Fibroblast of lung (primary cell): ENCODE measurements at regions not wholly inside any gene's neighbourhood (a gene's known extent, or its start where the extent isn't known, plus 50 kb on each side); places are given as distances from the start of the nearest gene placed in this dataset.

Experiments used
- DNase-seq, 2 donors: peaks; one replicate each; pipeline versions ENCODE4 v3.0.0 to v3.0.0-alpha.2; 2010; ENCODE audit warnings: low read depth in 2 of 2
- H2AFZ ChIP-seq: 2 replicates; pipeline ENCODE4 v1.5.1; 2012; ENCODE audit warnings: low read length, control low read depth, inconsistent platforms
- H3K27ac ChIP-seq: 2 replicates; pipeline ENCODE4 v1.5.1; 2011; ENCODE audit warnings: low read length, control low read depth; ENCODE audit not compliant: insufficient read depth
- H3K27me3 ChIP-seq: 2 replicates; pipeline ENCODE4 v1.5.1; 2011; ENCODE audit warnings: mild to moderate bottlenecking, low read length; ENCODE audit not compliant: control insufficient read depth, insufficient read depth
- H3K36me3 ChIP-seq: 2 replicates; pipeline ENCODE4 v1.5.1; 2011; ENCODE audit warnings: low read length; ENCODE audit not compliant: control insufficient read depth, insufficient read depth
- H3K4me1 ChIP-seq: 2 replicates; pipeline ENCODE4 v1.5.1; 2011; ENCODE audit warnings: low read length; ENCODE audit not compliant: control insufficient read depth, insufficient read depth; ENCODE audit errors: extremely low read depth
- H3K4me2 ChIP-seq: 2 replicates; pipeline ENCODE4 v1.5.1; 2011; ENCODE audit warnings: low read length, control low read depth; ENCODE audit not compliant: insufficient read depth; ENCODE audit errors: extremely low read depth
- H3K4me3 ChIP-seq, 4 experiments: fragments of 200-600 bp in 1 of 4; sonication (generic) in 1 of 4; replicated peaks in 1 of 4; 2 replicates each; pipeline ENCODE4 v1.5.1; 2011 to 2016; ENCODE audit warnings: low read length in 4 of 4, low read depth in 3 of 4, mild to moderate bottlenecking in 3 of 4, control low read depth in 2 of 4, inconsistent platforms in 1 of 4, mixed read lengths in 1 of 4; ENCODE audit not compliant: insufficient read depth in 1 of 4; ENCODE audit errors: control extremely low read depth in 1 of 4
- H3K79me2 ChIP-seq: 2 replicates; pipeline ENCODE4 v1.5.1; 2012; ENCODE audit warnings: mild to moderate bottlenecking, low read length, inconsistent platforms; ENCODE audit not compliant: control insufficient read depth, insufficient read depth
- H3K9ac ChIP-seq: 2 replicates; pipeline ENCODE4 v1.5.1; 2011; ENCODE audit warnings: mild to moderate bottlenecking, low read length, control low read depth; ENCODE audit not compliant: insufficient read depth
- H3K9me3 ChIP-seq: 2 replicates; pipeline ENCODE4 v1.5.1; 2012; ENCODE audit warnings: low read depth, low read length; ENCODE audit not compliant: control insufficient read depth, insufficient read depth
- H4K20me1 ChIP-seq: 2 replicates; pipeline ENCODE4 v1.5.1; 2011; ENCODE audit warnings: low read length; ENCODE audit not compliant: control insufficient read depth, insufficient read depth; ENCODE audit errors: extremely low read depth
- CTCF ChIP-seq, 2 donors: IDR thresholded peaks in 1 of 2; conservative IDR thresholded peaks in 1 of 2; 1 replicate in 1 of 2; 2 replicates in 1 of 2; pipeline ENCODE4 v1.5.1; 2011 to 2012; ENCODE audit warnings: low read length in 2 of 2, control low read depth in 1 of 2, inconsistent platforms in 1 of 2, low read depth in 1 of 2, mild to moderate bottlenecking in 1 of 2
- EZH2 ChIP-seq: IDR thresholded peaks from 2 replicates; pipeline ENCODE4 v1.5.1; 2012; ENCODE audit warnings: low read length, control low read depth, mild to moderate bottlenecking; ENCODE audit errors: missing control alignments

- DNase-seq, result no peak
- Histone ChIP-seq H2AFZ (no peak overlapping the region), H4K20me1 (no peaks in the 10 kb centered on the region), H3K79me2 (no peaks in the 10 kb centered on the region), H3K4me1 (no peaks in the 10 kb centered on the region), H3K4me2 (no peak overlapping the region), H3K9ac (no peak overlapping the region), H3K4me3 (no peak overlapping the region), H3K36me3 (no peaks in the 10 kb centered on the region), H3K27ac (no peak overlapping the region), H3K27me3 (no peaks in the 10 kb centered on the region), H3K9me3 (no peaks in the 10 kb centered on the region)
- TF ChIP-seq CTCF (conservative IDR thresholded peaks at IDR 0.05 in 1 of 2, IDR thresholded peaks at IDR 0.05 in 1 of 2; ENCODE audit: low read depth in 1 of 2, low read length in 2 of 2) (no peak), EZH2 (no peak)
Observed at GRCh38 chr1:73862355-73862754, 335.6 kb downstream of the LRRIQ3 start.

DNA sequence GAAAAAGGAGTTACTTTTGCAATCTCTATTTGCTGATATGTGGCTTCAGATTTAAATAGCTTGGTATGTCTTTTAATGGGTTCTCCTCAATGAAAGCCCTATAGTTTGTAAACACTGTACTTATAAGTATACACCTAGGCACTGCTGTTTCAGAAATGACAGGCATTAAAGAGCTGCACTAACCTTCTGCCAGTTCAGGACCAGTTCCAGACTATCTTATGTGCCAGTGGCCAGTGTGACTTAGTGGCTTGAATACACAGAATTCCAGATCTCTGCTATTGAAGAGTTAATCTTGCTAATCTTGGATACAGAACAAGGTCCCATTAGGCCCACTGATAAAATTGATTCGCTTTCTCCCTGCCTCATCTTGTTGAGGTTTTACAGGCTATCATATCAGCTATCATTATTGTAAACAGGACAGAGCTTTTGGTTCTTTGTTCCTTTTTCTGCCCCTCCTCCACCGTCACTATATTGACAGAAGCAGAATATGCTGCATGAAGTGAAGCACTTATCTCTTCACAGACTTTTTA, 337.5 kb downstream of the LRRIQ3 start:
- no peak overlapping the region for H3K27ac ChIP-seq
- no peak overlapping the region for H3K4me2 ChIP-seq
- no peak for DNase-seq

DNA sequence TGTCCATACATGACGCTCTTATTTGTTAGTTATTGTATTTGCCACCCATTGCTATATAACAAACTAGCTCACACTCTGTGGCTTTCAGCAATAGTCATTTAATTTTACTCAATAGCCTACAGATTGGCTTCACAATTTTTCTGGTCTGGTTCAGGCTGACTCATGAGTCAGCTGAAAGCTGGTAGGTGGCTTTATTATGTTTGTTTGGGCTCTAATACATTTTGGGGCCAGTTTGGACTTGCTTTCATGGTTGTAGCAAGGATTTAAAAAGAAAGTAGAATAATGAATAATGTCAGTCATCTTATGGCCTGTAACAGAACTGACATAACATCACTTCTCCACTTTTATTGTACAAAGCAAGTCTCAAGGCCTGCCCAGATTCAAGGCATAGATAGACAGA, 338.7 kb downstream of the LRRIQ3 start:
- no peaks in the 10 kb centered on the region for H3K79me2 ChIP-seq

More for the DNA sequence above, 337.5 kb downstream of the LRRIQ3 start:
- no peaks in the 10 kb centered on the region for H4K20me1 ChIP-seq
- no peaks in the 10 kb centered on the region for H3K27me3 ChIP-seq
- no peaks in the 10 kb centered on the region for H3K36me3 ChIP-seq
- no peak overlapping the region for H3K9ac ChIP-seq
- H3K4me1 ChIP-seq, result no peaks in the 10 kb centered on the region
- TF ChIP-seq EZH2 (no peak), CTCF (conservative IDR thresholded peaks at IDR 0.05 in 1 of 2, IDR thresholded peaks at IDR 0.05 in 1 of 2; ENCODE audit: low read depth in 1 of 2, low read length in 2 of 2) (no peak)
- H2AFZ ChIP-seq, result no peak overlapping the region
- H3K4me3 ChIP-seq, result no peak overlapping the region
- no peaks in the 10 kb centered on the region for H3K9me3 ChIP-seq
- no peaks in the 10 kb centered on the region for H3K79me2 ChIP-seq

More for the DNA sequence above, 338.7 kb downstream of the LRRIQ3 start:
- no peak overlapping the region for H3K4me3 ChIP-seq
- H4K20me1 ChIP-seq, result no peaks in the 10 kb centered on the region
- no peak overlapping the region for H3K4me2 ChIP-seq
- no peaks in the 10 kb centered on the region for H3K4me1 ChIP-seq
- TF ChIP-seq CTCF (conservative IDR thresholded peaks at IDR 0.05 in 1 of 2, IDR thresholded peaks at IDR 0.05 in 1 of 2; ENCODE audit: low read depth in 1 of 2, low read length in 2 of 2) (no peak), EZH2 (no peak)
- DNase-seq, result no peak
- H2AFZ ChIP-seq, result no peak overlapping the region
- H3K27me3 ChIP-seq, result no peaks in the 10 kb centered on the region
- no peaks in the 10 kb centered on the region for H3K9me3 ChIP-seq
- H3K27ac ChIP-seq, result no peak overlapping the region
- H3K9ac ChIP-seq, result no peak overlapping the region
- H3K36me3 ChIP-seq, result no peaks in the 10 kb centered on the region
